ENCODE measurements at regions not wholly inside any gene's neighbourhood (a gene's known extent, or its start where the extent isn't known, plus 50 kb on each side); places are given as distances from the start of the nearest gene placed in this dataset.

- no peak for DNase-seq (ENCODE audit: low spot score)
These were observed 84.7 kb upstream of the PTER start for GRCh38 chr10:16352146-16352545.

- DNase-seq (ENCODE audit: low spot score), result no peak
These were observed 76.8 kb upstream of the PTER start for GRCh38 chr10:16360001-16360400.

GRCh38 chr10:16360425-16360824, 76.4 kb upstream of the PTER start:
- no peak for DNase-seq (ENCODE audit: low spot score)

GRCh38 chr10:16361086-16361485, 75.7 kb upstream of the PTER start:
- DNase-seq (ENCODE audit: low spot score), result no peak

- DNase-seq (ENCODE audit: low spot score), result no peak
These were observed 73.1 kb upstream of the PTER start for GRCh38 chr10:16363741-16364140.

GRCh38 chr10:16367621-16368292, 69.1 kb upstream of the PTER start:
- no peak for DNase-seq (ENCODE audit: low spot score)

GRCh38 chr10:16381083-16381482, 55.7 kb upstream of the PTER start:
- no peak for DNase-seq (ENCODE audit: low spot score)

GRCh38 chr10:16384021-16384420, 52.8 kb upstream of the PTER start:
- DNase-seq (ENCODE audit: low spot score), result no peak

GRCh38 chr10:16386855-16387254, 50.0 kb upstream of the PTER start:
- DNase-seq (ENCODE audit: low spot score), result no peak
